Retinal pigment epithelial cell (primary cell): ENCODE measurements at regions not wholly inside any gene's neighbourhood (a gene's known extent, or its start where the extent isn't known, plus 50 kb on each side); places are given as distances from the start of the nearest gene placed in this dataset.
A peak's percentile ranks its signal among the peaks of the same experiment; 100 is the strongest.

Experiments used
- DNase-seq: peaks from one replicate; pipeline ENCODE4 v3.0.0-alpha.2; 2010; ENCODE audit warnings: low read depth
- H3K4me3 ChIP-seq: 2 replicates; pipeline ENCODE4 v1.5.1; 2011; ENCODE audit warnings: mild to moderate bottlenecking, low read length, control low read depth, moderate library complexity
- TF ChIP-seq, protein P1 (sequence below): conservative IDR thresholded peaks from 2 replicates; pipeline ENCODE4 v1.5.1; 2011; ENCODE audit warnings: low read depth, low read length, control low read depth, inconsistent platforms

DNA sequence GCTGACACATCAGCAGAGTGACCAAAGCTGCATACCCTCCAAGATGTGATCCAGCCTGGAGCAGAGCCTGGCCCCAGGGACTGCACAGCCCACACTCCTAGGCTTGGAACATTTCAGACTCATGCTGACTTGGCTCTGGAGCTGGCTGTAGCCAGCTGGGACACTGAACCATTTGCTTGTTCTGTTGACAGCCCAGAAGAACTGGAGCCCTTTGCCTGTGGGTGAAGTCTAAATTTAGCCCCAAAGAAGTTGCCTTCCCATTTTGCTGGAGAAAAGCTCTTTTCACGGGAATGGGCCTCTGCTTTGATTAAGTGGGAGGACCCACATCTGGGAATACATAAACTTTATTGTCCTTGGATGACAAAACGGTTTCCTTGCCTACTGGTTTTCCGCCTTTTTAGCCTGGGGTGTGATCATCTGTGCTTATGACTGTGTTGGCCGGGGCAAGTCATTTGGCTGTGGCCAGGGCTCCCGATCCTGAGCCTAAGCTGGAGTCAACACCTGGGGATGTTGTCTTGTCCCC is 186.2 kb upstream of the BMPER start:
- DNase-seq = no peak
- H3K4me3 ChIP-seq = no peak overlapping the region
- TF ChIP-seq, protein P1, sequence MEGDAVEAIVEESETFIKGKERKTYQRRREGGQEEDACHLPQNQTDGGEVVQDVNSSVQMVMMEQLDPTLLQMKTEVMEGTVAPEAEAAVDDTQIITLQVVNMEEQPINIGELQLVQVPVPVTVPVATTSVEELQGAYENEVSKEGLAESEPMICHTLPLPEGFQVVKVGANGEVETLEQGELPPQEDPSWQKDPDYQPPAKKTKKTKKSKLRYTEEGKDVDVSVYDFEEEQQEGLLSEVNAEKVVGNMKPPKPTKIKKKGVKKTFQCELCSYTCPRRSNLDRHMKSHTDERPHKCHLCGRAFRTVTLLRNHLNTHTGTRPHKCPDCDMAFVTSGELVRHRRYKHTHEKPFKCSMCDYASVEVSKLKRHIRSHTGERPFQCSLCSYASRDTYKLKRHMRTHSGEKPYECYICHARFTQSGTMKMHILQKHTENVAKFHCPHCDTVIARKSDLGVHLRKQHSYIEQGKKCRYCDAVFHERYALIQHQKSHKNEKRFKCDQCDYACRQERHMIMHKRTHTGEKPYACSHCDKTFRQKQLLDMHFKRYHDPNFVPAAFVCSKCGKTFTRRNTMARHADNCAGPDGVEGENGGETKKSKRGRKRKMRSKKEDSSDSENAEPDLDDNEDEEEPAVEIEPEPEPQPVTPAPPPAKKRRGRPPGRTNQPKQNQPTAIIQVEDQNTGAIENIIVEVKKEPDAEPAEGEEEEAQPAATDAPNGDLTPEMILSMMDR = no peak

DNA sequence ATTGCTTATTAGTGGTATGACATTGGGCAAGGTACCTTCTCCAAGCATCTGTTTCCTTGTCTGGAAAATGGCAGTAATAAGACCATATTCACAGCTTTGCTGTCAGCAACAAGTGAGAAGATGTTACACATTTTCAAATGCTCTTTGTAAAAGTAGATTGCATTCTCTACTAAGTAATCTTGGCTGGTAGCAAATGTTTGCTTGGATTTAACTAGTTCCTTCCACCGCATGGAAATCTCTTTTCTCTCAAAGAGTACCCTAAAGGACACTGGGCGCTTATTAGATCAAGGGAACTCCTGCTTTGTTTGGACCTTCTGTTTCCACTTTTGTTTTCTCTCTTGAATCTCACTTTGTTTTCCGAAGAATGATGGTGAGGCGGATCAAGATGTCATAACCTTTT is 185.2 kb upstream of the BMPER start:
- DNase-seq = no peak
- TF ChIP-seq, protein P1 = no peak
- H3K4me3 ChIP-seq = no peak overlapping the region

DNA sequence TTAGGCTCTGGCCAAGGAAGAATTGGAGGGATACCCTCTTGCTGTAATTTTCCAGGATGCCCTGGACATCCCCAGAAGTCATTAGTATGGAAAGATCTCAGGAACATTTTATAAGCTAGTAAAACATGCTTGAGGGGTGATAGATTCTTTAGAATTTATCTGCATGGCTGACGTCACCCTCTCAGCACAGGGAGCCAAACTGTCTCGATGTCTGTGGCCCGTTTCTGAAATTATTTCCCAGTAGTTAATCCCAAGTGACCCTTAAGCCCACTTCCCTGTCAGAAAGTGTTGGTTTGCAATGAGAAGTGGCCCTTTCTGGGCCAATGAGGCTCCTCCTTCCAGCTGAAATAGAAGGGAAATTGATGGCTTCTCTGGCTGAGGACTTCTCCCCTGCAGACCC is 184.5 kb upstream of the BMPER start:
- no peak overlapping the region for H3K4me3 ChIP-seq
- peak; percentile 33 for DNase-seq
- TF ChIP-seq, protein P1 = no peak

DNA sequence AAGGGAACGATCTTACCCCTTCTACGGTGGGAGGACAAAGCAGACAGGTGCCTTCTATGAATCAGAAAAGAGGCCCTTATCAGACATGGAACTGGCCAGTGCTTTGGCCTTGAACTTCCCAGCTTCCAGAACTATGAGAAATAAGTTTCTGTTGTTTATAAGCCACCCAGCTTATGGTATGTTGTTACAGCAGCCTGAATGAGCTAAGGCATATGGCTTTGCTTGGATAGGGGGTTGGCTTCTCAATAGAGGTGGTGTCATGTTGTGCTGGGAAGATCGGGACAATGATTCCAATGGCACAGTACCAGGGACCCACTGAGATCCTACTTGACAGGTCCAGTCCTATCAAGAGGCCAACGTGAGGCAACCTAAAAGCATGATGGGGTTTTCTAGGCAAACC is 183.4 kb upstream of the BMPER start:
- no peak for DNase-seq
- no peak overlapping the region for H3K4me3 ChIP-seq
- TF ChIP-seq, protein P1 = no peak

DNA sequence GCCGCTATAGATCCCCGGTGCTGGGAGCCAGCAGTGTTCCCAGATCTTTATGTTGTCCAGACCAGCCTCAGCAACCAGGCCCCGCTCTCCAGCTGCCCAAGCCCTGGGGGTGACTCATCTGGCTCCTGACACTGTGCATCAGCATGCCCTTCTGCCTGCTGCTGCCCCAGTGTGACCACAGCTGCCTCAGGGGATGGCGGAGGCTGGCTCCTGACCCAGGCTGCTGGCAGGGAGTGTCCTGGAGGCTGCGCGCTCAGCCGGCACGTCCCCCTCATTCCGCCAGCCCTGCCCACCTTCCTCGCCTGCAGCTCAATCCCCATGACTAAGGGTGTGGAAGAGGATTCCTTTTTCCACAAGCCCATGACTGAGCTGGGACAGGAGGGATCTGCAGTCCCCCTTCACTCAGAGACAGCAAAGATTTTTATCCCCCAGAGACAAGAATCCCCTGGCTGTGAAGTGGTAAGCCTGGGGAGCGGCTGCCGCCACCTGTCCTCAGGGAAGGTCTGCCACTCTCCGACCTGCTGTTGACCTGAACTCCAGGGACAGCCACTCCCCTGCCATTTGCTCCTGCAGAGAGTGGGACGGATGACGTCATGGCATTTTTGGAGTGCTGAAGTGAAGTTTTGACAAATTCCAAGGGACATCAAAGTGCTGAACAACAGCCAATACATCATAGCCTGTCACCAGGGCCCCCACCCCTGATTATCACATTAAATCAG is 182.8 kb upstream of the BMPER start:
- TF ChIP-seq, protein P1 = no peak
- H3K4me3 ChIP-seq = no peak overlapping the region
- DNase-seq = peak; percentile 95

DNA sequence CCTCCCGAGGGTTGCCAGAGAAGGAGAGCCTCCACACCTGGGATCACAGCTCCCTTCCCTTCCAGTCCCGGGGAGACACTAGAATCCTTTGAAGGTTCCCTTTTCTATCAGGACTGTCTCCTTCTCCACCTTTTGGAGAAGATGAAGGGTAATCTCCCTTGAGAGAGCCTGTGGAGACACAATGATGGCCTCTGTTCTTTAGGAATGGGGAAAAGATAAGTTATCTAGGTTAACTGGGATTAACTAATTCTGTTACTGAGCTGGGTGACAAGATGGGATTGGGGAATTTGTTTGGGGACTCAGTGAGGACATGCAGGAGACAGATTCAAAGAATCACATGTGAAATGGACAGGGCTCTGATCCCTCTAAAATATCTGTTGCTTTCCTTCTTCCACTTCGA is 181.1 kb upstream of the BMPER start:
- no peak for DNase-seq
- TF ChIP-seq, protein P1 = no peak
- no peak overlapping the region for H3K4me3 ChIP-seq
